ENCODE measurements at regions not wholly inside any gene's neighbourhood (a gene's known extent, or its start where the extent isn't known, plus 50 kb on each side); places are given as distances from the start of the nearest gene placed in this dataset.

DNA sequence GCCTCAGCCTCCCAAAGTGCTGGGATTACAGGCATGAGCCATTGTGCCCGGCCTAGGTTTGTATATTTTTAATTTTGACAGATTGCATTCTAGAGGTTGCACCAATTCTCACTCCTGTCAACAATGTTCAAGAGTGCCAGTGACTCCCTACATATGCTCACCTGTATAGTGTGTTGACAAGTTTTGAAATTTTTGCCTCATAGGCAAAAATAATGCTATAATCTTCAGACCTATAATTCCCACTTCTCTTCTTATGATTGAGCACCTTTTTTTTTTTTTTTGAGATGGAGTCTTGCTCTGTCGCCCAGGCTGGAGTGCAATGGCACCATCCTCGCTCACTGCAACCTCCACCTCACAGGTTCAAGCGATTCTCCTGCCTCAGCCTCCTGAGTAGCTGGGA is 139.7 kb downstream of the EVX1 start:
- 100% methylated on average over 2 of the region's 4 CpGs for WGBS (ENCODE audit: insufficient coverage)
- Histone ChIP-seq H3K27ac (ENCODE audit: low read depth, low read length) (no peak overlapping the region), H3K9me3 (ENCODE audit: control insufficient read depth, insufficient read depth, low read length) (no peaks in the 10 kb centered on the region), H3K4me1 (ENCODE audit: control insufficient read depth, insufficient read depth, low read length) (no peaks in the 10 kb centered on the region), H3K4me3 (ENCODE audit: low read depth, low read length) (no peak overlapping the region), H3K36me3 (ENCODE audit: control insufficient read depth, insufficient read depth, low read length) (no peaks in the 10 kb centered on the region), H3K27me3 (ENCODE audit: control insufficient read depth, insufficient read depth, low read length) (no peaks in the 10 kb centered on the region)
- no peak for DNase-seq (ENCODE audit: low read depth in 4 of 6, low spot score in 6 of 6)

DNA sequence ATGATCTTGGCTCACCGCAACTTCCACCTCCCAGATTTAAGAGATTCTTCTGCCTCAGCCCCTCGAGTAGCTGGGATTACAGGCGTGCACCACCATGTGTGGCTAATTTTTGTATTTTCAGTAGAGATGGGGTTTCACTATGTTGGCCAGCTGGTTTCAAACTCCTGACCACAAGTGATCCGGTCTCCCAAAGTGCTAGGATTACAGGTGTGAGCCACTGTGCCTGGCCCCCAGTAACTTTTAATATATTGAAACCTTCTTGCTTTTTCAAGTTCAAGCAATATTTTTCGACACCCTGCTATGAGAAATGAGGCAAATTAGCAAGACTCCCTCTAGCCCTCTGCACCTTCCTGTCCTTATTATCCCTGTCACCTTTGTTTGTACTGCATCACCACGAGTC is 144.0 kb downstream of the EVX1 start:
- H3K4me3 ChIP-seq (ENCODE audit: low read depth, low read length) = no peak overlapping the region
- H3K36me3 ChIP-seq (ENCODE audit: control insufficient read depth, insufficient read depth, low read length) = no peaks in the 10 kb centered on the region
- no peaks in the 10 kb centered on the region for H3K27me3 ChIP-seq (ENCODE audit: control insufficient read depth, insufficient read depth, low read length)
- no peaks in the 10 kb centered on the region for H3K9me3 ChIP-seq (ENCODE audit: control insufficient read depth, insufficient read depth, low read length)
- H3K27ac ChIP-seq (ENCODE audit: low read depth, low read length) = no peak overlapping the region
- no peaks in the 10 kb centered on the region for H3K4me1 ChIP-seq (ENCODE audit: control insufficient read depth, insufficient read depth, low read length)
- WGBS (ENCODE audit: insufficient coverage) = 78% methylated on average over 3 of the region's 6 CpGs
- no peak for DNase-seq (ENCODE audit: low read depth in 4 of 6, low spot score in 6 of 6)

DNA sequence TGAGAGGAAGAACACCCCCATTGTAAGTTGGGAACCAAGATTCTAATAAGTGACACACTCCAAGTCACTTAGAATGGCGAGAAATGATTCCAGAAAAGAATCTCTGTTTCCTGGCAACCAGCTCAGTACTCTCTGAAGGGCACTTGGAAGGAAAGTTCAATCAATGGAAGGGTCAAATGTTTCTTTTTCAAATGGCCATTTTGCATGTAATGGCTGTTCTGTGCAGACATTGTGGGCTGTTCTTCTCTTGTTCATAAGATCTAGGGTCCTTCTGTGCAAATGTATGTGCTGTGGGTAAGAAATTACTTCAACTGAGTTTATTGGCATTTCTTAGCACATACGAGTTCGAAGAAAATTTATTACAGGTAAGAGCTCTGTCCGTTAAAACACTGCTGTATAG is 145.3 kb downstream of the EVX1 start:
- H3K4me1 ChIP-seq (ENCODE audit: control insufficient read depth, insufficient read depth, low read length) = no peaks in the 10 kb centered on the region
- no peak overlapping the region for H3K4me3 ChIP-seq (ENCODE audit: low read depth, low read length)
- no peaks in the 10 kb centered on the region for H3K9me3 ChIP-seq (ENCODE audit: control insufficient read depth, insufficient read depth, low read length)
- H3K36me3 ChIP-seq (ENCODE audit: control insufficient read depth, insufficient read depth, low read length) = no peaks in the 10 kb centered on the region
- peak in 2 of 6 donors; percentile 38 to 75 for DNase-seq (ENCODE audit: low read depth in 4 of 6, low spot score in 6 of 6)
- no CpG with 5 or more reads among the region's 4 CpGs for WGBS (ENCODE audit: insufficient coverage)
- no peaks in the 10 kb centered on the region for H3K27me3 ChIP-seq (ENCODE audit: control insufficient read depth, insufficient read depth, low read length)
- no peak overlapping the region for H3K27ac ChIP-seq (ENCODE audit: low read depth, low read length)

DNA sequence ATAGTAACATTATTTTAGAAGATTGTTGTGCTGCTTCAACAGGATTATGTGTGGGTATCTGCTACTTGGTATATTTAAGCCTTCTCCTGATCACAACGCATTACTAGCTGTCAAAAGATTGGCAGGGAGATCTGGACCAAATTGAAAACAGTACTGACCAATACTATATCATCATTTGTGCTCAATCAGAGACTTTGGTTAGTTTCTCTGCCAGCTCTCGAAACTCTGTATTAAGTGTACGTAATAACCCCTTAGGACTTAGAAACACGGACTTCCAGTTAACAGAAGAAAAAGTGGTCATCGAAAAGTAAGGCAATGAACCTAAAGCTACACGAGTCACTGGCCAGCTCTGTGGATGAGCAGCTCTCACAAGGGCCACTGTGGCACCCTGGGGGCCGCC is 146.0 kb downstream of the EVX1 start:
- Histone ChIP-seq H3K27me3 (ENCODE audit: control insufficient read depth, insufficient read depth, low read length) (no peaks in the 10 kb centered on the region), H3K4me3 (ENCODE audit: low read depth, low read length) (no peak overlapping the region), H3K9me3 (ENCODE audit: control insufficient read depth, insufficient read depth, low read length) (peaks cover 2% of the 10 kb centered on the region), H3K27ac (ENCODE audit: low read depth, low read length) (no peak overlapping the region), H3K36me3 (ENCODE audit: control insufficient read depth, insufficient read depth, low read length) (no peaks in the 10 kb centered on the region), H3K4me1 (ENCODE audit: control insufficient read depth, insufficient read depth, low read length) (no peaks in the 10 kb centered on the region)
- WGBS (ENCODE audit: insufficient coverage) = 100% methylated on average over 5 of the region's 7 CpGs
- DNase-seq (ENCODE audit: low read depth in 4 of 6, low spot score in 6 of 6) = no peak

DNA sequence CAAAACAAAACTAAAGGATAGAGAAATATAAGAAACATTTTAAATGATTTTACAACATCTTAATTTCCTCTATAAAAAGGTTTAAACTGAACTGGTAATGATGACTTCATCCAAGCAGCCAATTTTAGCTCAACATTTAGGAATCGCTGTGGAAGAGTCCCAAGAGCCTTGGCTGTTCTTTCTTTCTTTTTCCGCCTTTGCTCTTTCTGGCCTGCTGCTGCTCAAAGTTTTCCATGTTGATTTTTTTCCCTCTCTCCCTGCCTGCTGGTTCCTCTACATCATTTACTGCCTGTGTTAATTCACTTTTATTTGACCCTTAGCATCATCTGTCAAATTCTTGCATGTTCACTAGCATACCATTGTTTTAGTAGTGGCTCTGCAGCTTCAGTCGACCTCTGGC is 146.9 kb downstream of the EVX1 start:
- Histone ChIP-seq H3K4me3 (ENCODE audit: low read depth, low read length) (no peak overlapping the region), H3K36me3 (ENCODE audit: control insufficient read depth, insufficient read depth, low read length) (no peaks in the 10 kb centered on the region), H3K27ac (ENCODE audit: low read depth, low read length) (no peak overlapping the region), H3K4me1 (ENCODE audit: control insufficient read depth, insufficient read depth, low read length) (no peaks in the 10 kb centered on the region), H3K9me3 (ENCODE audit: control insufficient read depth, insufficient read depth, low read length) (peaks cover 4% of the 10 kb centered on the region), H3K27me3 (ENCODE audit: control insufficient read depth, insufficient read depth, low read length) (no peaks in the 10 kb centered on the region)
- DNase-seq (ENCODE audit: low read depth in 4 of 6, low spot score in 6 of 6) = peak in 1 of 6 donors; percentile 64
- 53% methylated on average over 3 of the region's 3 CpGs for WGBS (ENCODE audit: insufficient coverage)

DNA sequence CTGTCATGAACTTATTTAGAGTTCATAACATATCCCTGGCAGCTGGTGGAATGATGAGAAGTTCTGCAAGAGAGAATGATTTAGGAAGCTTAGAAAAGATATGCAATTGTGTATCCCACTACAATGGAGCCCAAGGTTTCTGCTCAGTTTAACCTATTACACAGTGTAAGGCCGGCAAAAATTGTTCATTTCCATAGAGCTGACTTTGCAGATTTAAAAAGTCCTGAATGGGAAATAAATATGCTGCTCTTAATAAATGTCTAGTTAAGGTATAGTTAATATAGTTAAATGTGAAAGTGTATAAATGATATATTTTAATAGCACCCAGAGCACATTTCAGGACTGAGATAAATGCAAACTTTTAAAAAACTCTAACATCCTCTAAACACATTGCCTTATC is 149.9 kb downstream of the EVX1 start:
- Histone ChIP-seq H3K27me3 (ENCODE audit: control insufficient read depth, insufficient read depth, low read length) (no peaks in the 10 kb centered on the region), H3K36me3 (ENCODE audit: control insufficient read depth, insufficient read depth, low read length) (no peaks in the 10 kb centered on the region), H3K4me3 (ENCODE audit: low read depth, low read length) (no peak overlapping the region), H3K4me1 (ENCODE audit: control insufficient read depth, insufficient read depth, low read length) (no peaks in the 10 kb centered on the region), H3K27ac (ENCODE audit: low read depth, low read length) (no peak overlapping the region), H3K9me3 (ENCODE audit: control insufficient read depth, insufficient read depth, low read length) (peaks cover 4% of the 10 kb centered on the region)
- no peak for DNase-seq (ENCODE audit: low read depth in 4 of 6, low spot score in 6 of 6)
- WGBS (ENCODE audit: insufficient coverage) = no CpG with 5 or more reads among the region's 1 CpG

DNA sequence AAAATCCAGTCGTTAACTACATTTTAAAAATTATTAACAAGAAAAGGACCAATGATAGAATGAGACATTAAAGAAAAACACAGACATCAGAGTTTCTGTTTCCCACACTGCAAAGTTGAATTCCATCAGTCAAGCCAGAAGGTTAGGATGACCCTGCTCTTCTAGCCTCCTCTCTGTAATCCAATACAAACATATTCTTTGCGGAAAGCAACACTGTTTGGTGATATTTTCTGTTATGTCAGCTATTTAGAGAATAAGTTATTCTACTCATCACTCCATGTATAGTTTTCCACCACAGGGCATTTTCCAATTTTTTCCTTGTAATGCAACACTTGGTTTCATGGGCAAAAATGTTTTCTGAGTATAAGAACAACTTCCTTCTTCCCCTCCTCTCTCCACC is 152.3 kb downstream of the EVX1 start:
- H3K27me3 ChIP-seq (ENCODE audit: control insufficient read depth, insufficient read depth, low read length) = peaks cover 2% of the 10 kb centered on the region
- no CpG with 5 or more reads among the region's 2 CpGs for WGBS (ENCODE audit: insufficient coverage)

DNA sequence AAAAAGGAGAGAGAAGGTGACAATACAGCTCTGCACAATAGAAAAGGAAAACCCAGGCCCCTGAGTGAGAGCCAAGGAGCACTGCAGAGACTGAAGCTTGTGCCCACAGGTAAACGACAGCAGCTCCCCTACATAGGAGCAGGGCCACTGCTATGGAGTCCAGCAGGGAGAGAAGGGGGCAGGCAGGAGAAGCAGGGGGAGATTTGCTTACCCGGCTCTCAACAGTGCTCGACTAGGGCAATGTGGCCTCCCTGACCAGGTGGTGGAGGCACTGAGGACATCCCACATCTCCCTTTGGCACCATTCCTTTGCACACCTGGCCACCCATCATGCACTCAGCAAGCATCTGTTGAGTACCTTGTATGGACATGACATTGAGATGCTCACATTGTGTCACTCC is 153.0 kb downstream of the EVX1 start:
- H3K4me1 ChIP-seq (ENCODE audit: control insufficient read depth, insufficient read depth, low read length) = no peaks in the 10 kb centered on the region
- no peak overlapping the region for H3K4me3 ChIP-seq (ENCODE audit: low read depth, low read length)
- H3K27me3 ChIP-seq (ENCODE audit: control insufficient read depth, insufficient read depth, low read length) = peaks cover 2% of the 10 kb centered on the region
- WGBS (ENCODE audit: insufficient coverage) = 90% methylated on average over 2 of the region's 3 CpGs
- H3K27ac ChIP-seq (ENCODE audit: low read depth, low read length) = no peak overlapping the region
- H3K9me3 ChIP-seq (ENCODE audit: control insufficient read depth, insufficient read depth, low read length) = peaks cover 4% of the 10 kb centered on the region
- H3K36me3 ChIP-seq (ENCODE audit: control insufficient read depth, insufficient read depth, low read length) = no peaks in the 10 kb centered on the region
- no peak for DNase-seq (ENCODE audit: low read depth in 4 of 6, low spot score in 6 of 6)

More for the DNA sequence above, 152.3 kb downstream of the EVX1 start:
- Histone ChIP-seq H3K27ac (ENCODE audit: low read depth, low read length) (no peak overlapping the region), H3K9me3 (ENCODE audit: control insufficient read depth, insufficient read depth, low read length) (peaks cover 4% of the 10 kb centered on the region), H3K4me1 (ENCODE audit: control insufficient read depth, insufficient read depth, low read length) (no peaks in the 10 kb centered on the region), H3K4me3 (ENCODE audit: low read depth, low read length) (no peak overlapping the region), H3K36me3 (ENCODE audit: control insufficient read depth, insufficient read depth, low read length) (no peaks in the 10 kb centered on the region)
- no peak for DNase-seq (ENCODE audit: low read depth in 4 of 6, low spot score in 6 of 6)

DNA sequence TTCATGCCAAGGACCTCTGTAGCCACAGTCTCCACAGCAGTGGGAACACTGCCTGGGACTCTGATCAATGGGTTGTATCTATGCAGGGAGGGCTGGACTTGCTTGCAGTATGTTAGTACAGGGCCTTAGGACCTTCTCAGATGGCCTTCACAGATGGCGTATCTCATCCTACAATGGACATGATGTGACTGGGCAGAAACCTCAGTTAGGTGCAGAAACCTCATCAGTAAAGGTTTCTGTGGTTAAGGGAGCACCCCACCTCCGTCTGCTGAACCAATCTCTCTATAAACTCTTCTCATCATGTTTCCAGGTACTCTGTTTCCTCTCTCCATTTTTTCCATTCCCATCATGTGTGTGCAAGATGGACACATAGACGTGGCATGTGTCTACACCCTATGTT is 154.9 kb downstream of the EVX1 start:
- no peak for DNase-seq (ENCODE audit: low read depth in 4 of 6, low spot score in 6 of 6)
- 100% methylated on average over 2 of the region's 3 CpGs for WGBS (ENCODE audit: insufficient coverage)
- H3K4me3 ChIP-seq (ENCODE audit: low read depth, low read length) = no peak overlapping the region
- no peaks in the 10 kb centered on the region for H3K4me1 ChIP-seq (ENCODE audit: control insufficient read depth, insufficient read depth, low read length)
- H3K9me3 ChIP-seq (ENCODE audit: control insufficient read depth, insufficient read depth, low read length) = peaks cover 4% of the 10 kb centered on the region
- peaks cover 2% of the 10 kb centered on the region for H3K27me3 ChIP-seq (ENCODE audit: control insufficient read depth, insufficient read depth, low read length)
- no peaks in the 10 kb centered on the region for H3K36me3 ChIP-seq (ENCODE audit: control insufficient read depth, insufficient read depth, low read length)
- no peak overlapping the region for H3K27ac ChIP-seq (ENCODE audit: low read depth, low read length)

DNA sequence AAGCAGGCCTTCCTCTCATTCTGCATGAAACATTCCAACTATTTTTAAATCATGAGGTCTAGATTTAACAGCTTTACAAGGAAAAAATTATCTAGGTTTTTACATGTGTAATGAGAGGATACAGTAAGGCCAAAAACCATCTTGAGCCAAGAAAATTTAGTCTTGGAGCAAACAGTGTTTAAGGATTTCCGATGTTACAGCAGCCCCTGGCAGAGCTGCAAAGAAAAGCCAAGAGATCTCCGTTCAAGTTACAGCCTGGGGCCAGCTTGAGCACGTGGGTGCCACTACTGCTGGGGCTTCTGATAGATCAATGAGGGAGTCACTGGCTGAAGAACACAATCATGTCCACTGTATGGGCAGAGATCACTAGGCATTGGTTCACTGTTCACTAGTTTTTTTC is 156.2 kb downstream of the EVX1 start:
- WGBS (ENCODE audit: insufficient coverage) = 40% methylated on average over 3 of the region's 3 CpGs
- DNase-seq (ENCODE audit: low read depth in 4 of 6, low spot score in 6 of 6) = peak in 1 of 6 donors; percentile 14
- H3K4me3 ChIP-seq (ENCODE audit: low read depth, low read length) = no peak overlapping the region

More for the DNA sequence above, 156.2 kb downstream of the EVX1 start:
- Histone ChIP-seq H3K36me3 (ENCODE audit: control insufficient read depth, insufficient read depth, low read length) (no peaks in the 10 kb centered on the region), H3K9me3 (ENCODE audit: control insufficient read depth, insufficient read depth, low read length) (no peaks in the 10 kb centered on the region), H3K4me1 (ENCODE audit: control insufficient read depth, insufficient read depth, low read length) (no peaks in the 10 kb centered on the region), H3K27ac (ENCODE audit: low read depth, low read length) (no peak overlapping the region), H3K27me3 (ENCODE audit: control insufficient read depth, insufficient read depth, low read length) (peaks cover 2% of the 10 kb centered on the region)
